Keratinocyte (primary cell): ENCODE measurements at regions not wholly inside any gene's neighbourhood (a gene's known extent, or its start where the extent isn't known, plus 50 kb on each side); places are given as distances from the start of the nearest gene placed in this dataset.

ENCODE experiments used
- DNase-seq: peaks from one replicate; pipeline ENCODE4 v3.0.0-alpha.2; 2011; ENCODE audit warnings: low read depth, missing footprints, low spot score
- FAIRE-seq: peaks from 2 replicates; lab custom pipeline; 2011; peaks lifted over from hg19 to GRCh38; lab: Jason Lieb, UNC
- H2AFZ ChIP-seq: 2 replicates; pipeline ENCODE4 v1.6.0; 2012; ENCODE audit warnings: low read length, control low read depth, inconsistent platforms; ENCODE audit not compliant: control insufficient read depth
- H3K27ac ChIP-seq: 2 replicates; pipeline ENCODE4 v1.5.1; 2011; ENCODE audit warnings: low read length; ENCODE audit not compliant: control insufficient read depth, insufficient read depth
- H3K27me3 ChIP-seq: 3 replicates; pipeline ENCODE4 v1.6.0; 2011; ENCODE audit warnings: low read length; ENCODE audit not compliant: control insufficient read depth, insufficient read depth; ENCODE audit errors: extremely low read depth
- H3K36me3 ChIP-seq, 2 experiments: 2 replicates in 1 of 2; 3 replicates in 1 of 2; pipeline ENCODE4 v1.5.1; 2011; ENCODE audit warnings: low read length in 2 of 2, mild to moderate bottlenecking in 1 of 2; ENCODE audit not compliant: control insufficient read depth in 2 of 2, insufficient read depth in 2 of 2; ENCODE audit errors: extremely low read depth in 1 of 2
- H3K4me1 ChIP-seq: 3 replicates; pipeline ENCODE4 v1.5.1; 2011; ENCODE audit warnings: low read length; ENCODE audit not compliant: control insufficient read depth, insufficient read depth; ENCODE audit errors: extremely low read depth
- H3K4me2 ChIP-seq: 3 replicates; pipeline ENCODE4 v1.6.0; 2011; ENCODE audit warnings: low read depth, low read length; ENCODE audit not compliant: control insufficient read depth, insufficient read depth; ENCODE audit errors: extremely low read depth
- H3K4me3 ChIP-seq, 3 experiments: fragments of 200-600 bp in 1 of 3; sonication (generic) in 1 of 3; 2 replicates in 2 of 3; 3 replicates in 1 of 3; pipeline ENCODE4 v1.5.1; 2011 to 2016; ENCODE audit warnings: low read length in 3 of 3, mild to moderate bottlenecking in 3 of 3, control low read depth in 2 of 3, inconsistent platforms in 1 of 3, low read depth in 1 of 3, mixed read lengths in 1 of 3, mixed run types in 1 of 3, moderate library complexity in 1 of 3; ENCODE audit not compliant: control insufficient read depth in 2 of 3, insufficient read depth in 2 of 3; ENCODE audit errors: extremely low read depth in 1 of 3
- H3K79me2 ChIP-seq: 2 replicates; pipeline ENCODE4 v1.6.0; 2012; ENCODE audit warnings: low read length; ENCODE audit not compliant: control insufficient read depth, insufficient read depth
- H3K9ac ChIP-seq: 3 replicates; pipeline ENCODE4 v1.6.0; 2011; ENCODE audit warnings: low read length; ENCODE audit not compliant: control insufficient read depth, insufficient read depth; ENCODE audit errors: extremely low read depth
- H3K9me1 ChIP-seq: 3 replicates; pipeline ENCODE4 v1.6.0; 2011; ENCODE audit warnings: low read length; ENCODE audit not compliant: control insufficient read depth, insufficient read depth; ENCODE audit errors: extremely low read depth
- H3K9me3 ChIP-seq: 2 replicates; pipeline ENCODE4 v1.5.1; 2012; ENCODE audit warnings: low read depth, low read length; ENCODE audit not compliant: control insufficient read depth
- H4K20me1 ChIP-seq: 3 replicates; pipeline ENCODE4 v1.6.0; 2011; ENCODE audit warnings: low read length; ENCODE audit not compliant: control insufficient read depth, insufficient read depth; ENCODE audit errors: extremely low read depth
- CTCF ChIP-seq, 3 experiments: IDR thresholded peaks in 1 of 3; conservative IDR thresholded peaks in 1 of 3; optimal IDR thresholded peaks in 1 of 3; 2 replicates in 2 of 3; 3 replicates in 1 of 3; pipeline versions ENCODE3 to v1.5.1; 2011; ENCODE audit warnings: low read length in 3 of 3, mild to moderate bottlenecking in 3 of 3, moderate library complexity in 2 of 3, control low read depth in 1 of 3, inconsistent platforms in 1 of 3; ENCODE audit not compliant: insufficient read depth in 2 of 3; ENCODE audit errors: extremely low read depth in 1 of 3
- EZH2 ChIP-seq: IDR thresholded peaks from one replicate; pipeline ENCODE4 v1.6.1; 2012; ENCODE audit warnings: inconsistent platforms, mild to moderate bottlenecking, low read length, moderate library complexity
- dilution Hi-C: fragments of 300-500 bp; cut with MboI; formaldehyde crosslinking; loops from one replicate; pipeline ENCODE4 v1.7.0; 2020; ENCODE audit warnings: low sequenced_read_pairs; ENCODE audit not compliant: extremely low pct_ligation_motif_present

- Histone ChIP-seq H3K27me3 (no peaks in the 10 kb centered on the region), H3K79me2 (no peaks in the 10 kb centered on the region), H3K9ac (no peak overlapping the region), H3K27ac (no peak overlapping the region), H3K36me3 (no peaks in the 10 kb centered on the region), H4K20me1 (no peaks in the 10 kb centered on the region), H3K4me2 (no peak overlapping the region), H3K4me3 (no peak overlapping the region), H3K4me1 (no peaks in the 10 kb centered on the region), H3K9me1 (no peaks in the 10 kb centered on the region), H3K9me3 (no peaks in the 10 kb centered on the region), H2AFZ (no peak overlapping the region)
- DNase-seq (no peak), FAIRE-seq (no peak)
- TF ChIP-seq CTCF (optimal IDR thresholded peaks at IDR 0.05 in 1 of 3, IDR thresholded peaks at IDR 0.05 in 1 of 3, conservative IDR thresholded peaks at IDR 0.05 in 1 of 3; ENCODE audit: extremely low read depth in 1 of 3, insufficient read depth in 2 of 3, low read length in 3 of 3), result no peak
- dilution Hi-C loops, result no loop called here
Observed at GRCh38 chr3:110393941-110394340, 677.7 kb upstream of the NECTIN3 start.

GRCh38 chr3:110397115-110397514, 674.5 kb upstream of the NECTIN3 start:
- no peaks in the 10 kb centered on the region for H3K9me1 ChIP-seq
- no peaks in the 10 kb centered on the region for H4K20me1 ChIP-seq
- H3K79me2 ChIP-seq, result no peaks in the 10 kb centered on the region
- no peaks in the 10 kb centered on the region for H3K4me1 ChIP-seq
- no peak overlapping the region for H2AFZ ChIP-seq
- no peak for DNase-seq
- H3K9ac ChIP-seq, result no peak overlapping the region
- H3K4me3 ChIP-seq, result no peak overlapping the region
- no peak overlapping the region for H3K27ac ChIP-seq
- no peaks in the 10 kb centered on the region for H3K36me3 ChIP-seq
- TF ChIP-seq CTCF (optimal IDR thresholded peaks at IDR 0.05 in 1 of 3, IDR thresholded peaks at IDR 0.05 in 1 of 3, conservative IDR thresholded peaks at IDR 0.05 in 1 of 3; ENCODE audit: extremely low read depth in 1 of 3, insufficient read depth in 2 of 3, low read length in 3 of 3) (no peak), EZH2 (no peak)
- FAIRE-seq, result no peak
- dilution Hi-C loops, result no loop called here
- no peaks in the 10 kb centered on the region for H3K27me3 ChIP-seq
- no peaks in the 10 kb centered on the region for H3K9me3 ChIP-seq
- H3K4me2 ChIP-seq, result no peak overlapping the region
